Fibroblast of gingiva (primary cell): ENCODE measurements at regions not wholly inside any gene's neighbourhood (a gene's known extent, or its start where the extent isn't known, plus 50 kb on each side); places are given as distances from the start of the nearest gene placed in this dataset.
"Not testable (repeated sequence)": the region's sequence is repeated elsewhere in the genome, so short reads cannot be mapped to it uniquely, and the experiment has no call there.

Source experiments
- DNase-seq: peaks from one replicate; pipeline ENCODE4 v3.0.0-alpha.2; 2011; ENCODE audit warnings: low read depth

GRCh38 chr1:60809204-60809980, 273.0 kb upstream of the NFIA start:
- no peak for DNase-seq

DNA sequence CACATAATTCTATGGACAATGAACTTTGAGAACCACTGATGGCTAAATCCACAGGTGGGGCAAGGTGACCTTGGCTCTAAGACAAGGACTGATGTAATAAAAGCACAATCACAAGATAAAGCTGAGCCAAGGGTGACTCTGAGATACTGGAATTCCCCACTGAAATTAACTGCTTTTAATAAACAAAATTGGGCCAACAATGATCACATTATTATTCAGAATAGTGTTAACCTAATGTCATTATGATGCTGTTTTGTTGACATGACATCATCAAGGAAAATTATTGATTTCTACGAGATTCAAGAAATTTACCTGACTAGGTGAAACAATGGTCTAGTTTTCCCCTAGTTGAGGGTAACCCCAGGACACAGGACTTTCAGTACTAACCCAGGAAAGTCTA, 273.7 kb upstream of the NFIA start:
- no peak for DNase-seq

DNA sequence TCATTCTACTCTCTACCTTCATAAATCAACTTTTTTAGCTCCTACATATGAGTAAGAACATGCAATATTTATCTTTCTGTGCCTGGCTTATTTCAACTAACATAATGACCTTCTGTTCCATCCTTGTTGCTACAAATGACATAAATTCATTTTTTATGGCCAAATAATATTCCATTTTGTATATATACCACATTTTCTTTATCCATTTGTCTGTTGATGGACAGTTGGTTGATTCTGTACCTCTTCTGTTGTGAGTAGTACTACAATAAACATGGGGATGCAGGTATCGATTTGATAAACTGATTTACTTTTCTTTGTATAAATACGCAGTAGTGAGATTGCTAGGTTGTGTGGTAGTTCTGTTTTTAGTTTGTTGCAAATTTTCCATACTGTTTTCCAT, 279.5 kb upstream of the NFIA start:
- DNase-seq, result no peak

DNA sequence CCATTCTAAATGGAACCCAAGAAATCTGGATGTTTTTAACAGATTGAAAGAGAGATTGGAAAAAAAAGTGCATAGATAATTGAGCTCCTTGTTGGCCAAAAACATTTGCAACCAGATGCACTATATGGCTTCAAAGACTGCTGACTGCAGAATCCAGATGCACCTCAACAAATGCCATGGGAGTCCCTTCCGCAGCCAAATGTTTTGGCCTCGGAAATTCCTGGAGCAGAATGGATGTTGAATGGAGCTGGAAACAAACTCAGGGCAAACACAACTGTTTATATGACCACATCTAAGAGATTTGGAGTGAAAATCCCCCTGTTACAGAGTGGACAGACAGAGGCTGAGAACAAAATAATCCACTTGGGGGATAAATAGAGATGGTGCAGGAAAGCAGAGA, 285.0 kb upstream of the NFIA start:
- no peak for DNase-seq

GRCh38 chr1:60791226-60791625, 291.1 kb upstream of the NFIA start:
- DNase-seq, result no peak

GRCh38 chr1:60773099-60773498, 309.3 kb upstream of the NFIA start:
- not testable (repeated sequence) for DNase-seq

DNA sequence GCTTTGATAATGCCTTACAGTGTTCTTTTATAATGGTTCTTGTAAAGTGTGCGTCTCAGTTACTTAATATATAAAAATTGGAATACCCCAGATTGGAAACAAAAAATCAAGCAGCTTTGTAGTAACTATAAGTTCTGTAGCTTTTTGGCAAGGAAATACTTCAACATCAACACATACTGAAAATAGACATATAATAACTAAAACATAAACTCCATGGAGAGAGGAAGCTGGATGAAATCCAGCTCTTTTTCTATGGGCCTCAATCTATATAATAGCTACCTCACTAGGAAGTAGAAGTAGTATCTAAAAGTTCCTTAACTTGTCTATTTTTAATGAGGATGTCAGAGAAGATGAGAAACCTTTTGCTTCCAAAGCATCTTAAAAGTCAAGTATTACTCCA, 313.3 kb upstream of the NFIA start:
- DNase-seq, result no peak

DNA sequence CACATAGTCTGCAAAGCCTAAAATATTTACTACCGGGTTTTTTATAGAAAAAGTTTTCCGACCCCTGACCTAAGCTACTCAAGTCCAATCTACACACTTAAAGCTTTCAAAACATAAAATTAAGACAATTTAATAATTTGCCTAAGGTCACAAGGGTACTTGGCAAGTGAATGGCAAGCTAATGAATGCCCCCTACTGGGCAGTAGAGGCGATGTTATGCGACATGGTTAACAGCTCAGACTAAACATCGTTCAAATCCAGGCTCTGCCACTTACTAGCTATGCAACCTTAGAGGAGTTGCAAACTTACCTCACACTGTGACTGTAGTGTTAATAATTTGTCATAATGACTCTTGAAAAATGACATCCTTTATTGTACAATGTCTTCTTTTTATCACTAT, 317.2 kb upstream of the NFIA start:
- DNase-seq, result peak; percentile 23

GRCh38 chr1:60764489-60764888, 317.9 kb upstream of the NFIA start:
- DNase-seq, result no peak

DNA sequence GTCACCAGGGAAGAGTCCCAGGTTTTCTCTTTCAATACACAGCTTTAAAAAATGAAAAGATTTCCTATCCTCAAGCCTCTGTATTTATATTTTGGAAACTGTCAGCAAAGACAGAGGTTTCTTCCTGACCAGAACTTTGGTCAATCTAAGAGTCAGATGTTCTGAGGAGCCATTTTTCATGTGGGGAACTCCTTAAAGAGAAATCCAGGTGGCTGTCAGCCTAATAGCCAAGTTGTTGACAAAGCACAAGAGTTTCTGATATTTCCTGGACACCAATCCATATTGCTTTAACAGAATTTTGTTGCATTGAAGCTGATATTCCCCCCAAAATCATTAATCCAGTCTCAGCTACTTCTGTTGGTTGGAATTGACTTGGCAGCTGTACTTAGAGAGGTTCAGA, 318.6 kb upstream of the NFIA start:
- no peak for DNase-seq

DNA sequence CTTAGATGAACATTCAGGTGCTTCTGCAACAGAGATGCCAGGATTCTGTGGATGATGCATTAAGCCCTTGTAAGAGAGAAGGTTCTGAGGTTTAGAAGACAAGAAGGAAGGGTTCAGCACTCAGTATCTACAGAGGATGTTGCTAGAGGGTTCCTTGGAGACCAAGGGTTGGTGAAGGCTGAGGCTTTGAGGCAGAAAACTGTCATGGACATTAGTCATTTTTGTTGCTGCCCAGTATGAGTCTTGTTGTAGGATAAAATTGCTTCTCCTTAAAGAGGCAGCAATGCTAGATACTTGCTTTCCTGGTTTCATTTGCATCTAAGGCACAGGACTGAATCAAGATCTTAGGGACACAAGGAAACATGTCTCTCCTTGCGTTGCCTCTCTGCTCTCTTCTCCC, 319.4 kb upstream of the NFIA start:
- no peak for DNase-seq

- DNase-seq, result peak; percentile 52
Observed at GRCh38 chr1:60762176-60762575, 320.2 kb upstream of the NFIA start.

DNA sequence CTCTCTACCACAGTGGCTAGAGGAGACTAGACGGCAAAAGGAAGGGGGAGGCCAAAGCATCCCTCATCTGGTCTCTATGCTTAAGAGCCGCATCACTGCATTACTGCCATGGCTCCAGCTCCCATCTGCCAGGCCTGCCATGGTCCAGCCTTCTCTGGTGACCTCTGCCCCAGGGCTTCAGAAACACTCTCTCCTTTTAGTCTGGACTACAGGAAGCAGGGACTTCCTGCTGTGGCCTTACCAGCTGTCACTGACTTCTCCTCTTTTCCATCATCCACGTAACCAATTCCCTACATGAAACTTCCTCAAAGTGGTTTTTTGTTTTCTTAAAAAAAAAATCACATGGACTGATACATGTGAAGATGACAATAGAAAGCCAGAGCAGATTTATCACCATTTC, 323.1 kb upstream of the NFIA start:
- no peak for DNase-seq

GRCh38 chr1:60757485-60757884, 324.9 kb upstream of the NFIA start:
- DNase-seq, result no peak

DNA sequence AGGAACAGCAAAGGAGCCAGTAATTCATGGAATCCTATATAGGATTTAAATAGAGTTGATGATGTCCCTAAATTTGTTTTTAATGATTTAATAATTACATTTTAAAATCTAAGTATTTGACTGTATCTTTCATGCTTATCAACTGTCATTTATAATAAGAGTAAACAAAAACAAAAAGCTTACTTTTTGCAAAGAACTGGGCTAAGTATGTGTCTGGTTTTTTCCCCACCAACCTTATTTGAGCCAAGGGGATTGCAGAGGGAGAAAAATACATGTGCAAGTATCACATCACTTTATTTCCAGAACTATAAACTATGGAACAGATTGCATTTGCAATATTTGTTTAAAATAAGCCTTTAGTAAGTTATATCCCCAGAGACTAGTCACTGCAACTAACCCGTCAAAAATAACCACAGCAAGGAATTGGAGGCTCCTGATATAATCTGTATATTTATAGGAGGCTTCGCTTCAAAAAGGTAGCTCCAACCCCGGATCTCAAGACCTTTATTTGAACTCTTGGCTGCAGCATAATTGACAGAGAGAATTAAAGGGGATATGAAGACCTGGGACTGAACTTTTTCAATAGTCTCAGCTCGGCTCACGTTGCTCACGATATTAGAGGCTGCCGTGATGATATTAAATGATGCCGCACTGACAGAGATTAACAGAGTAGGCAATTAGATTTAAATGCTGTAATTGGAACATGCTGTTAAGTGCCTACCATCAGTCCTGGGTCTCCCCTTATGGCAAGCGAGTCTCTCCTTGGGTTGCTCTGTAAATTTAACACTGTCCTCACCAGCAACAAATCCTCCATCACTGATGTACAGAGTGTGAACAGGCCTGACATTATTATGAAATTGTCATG, 329.1 kb upstream of the NFIA start:
- DNase-seq, result no peak

GRCh38 chr1:60751306-60751705, 331.1 kb upstream of the NFIA start:
- no peak for DNase-seq

- no peak for DNase-seq
Observed at GRCh38 chr1:60747353-60747752, 335.0 kb upstream of the NFIA start.

GRCh38 chr1:60746278-60746791, 336.0 kb upstream of the NFIA start:
- no peak for DNase-seq

GRCh38 chr1:60745484-60745883, 336.9 kb upstream of the NFIA start:
- DNase-seq, result no peak

DNA sequence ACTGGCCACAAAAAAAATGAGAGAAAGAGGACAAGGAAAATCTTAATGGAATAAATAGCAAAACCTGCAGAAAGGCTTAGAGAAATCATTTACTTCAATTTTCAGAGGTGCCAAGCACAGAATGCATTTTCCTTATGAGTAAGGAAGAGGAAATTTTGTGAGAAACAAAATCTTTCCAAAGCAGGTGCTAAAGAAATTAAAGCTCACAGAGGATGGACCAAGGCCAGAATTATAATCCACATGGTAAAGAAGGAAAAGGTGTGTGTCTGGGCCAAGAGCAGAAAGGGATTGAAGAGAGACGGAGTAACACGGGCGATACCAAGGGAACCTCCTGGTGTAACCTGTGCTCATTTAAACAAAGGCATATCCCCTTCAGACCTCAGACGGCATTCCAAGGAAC, 340.0 kb upstream of the NFIA start:
- no peak for DNase-seq

DNA sequence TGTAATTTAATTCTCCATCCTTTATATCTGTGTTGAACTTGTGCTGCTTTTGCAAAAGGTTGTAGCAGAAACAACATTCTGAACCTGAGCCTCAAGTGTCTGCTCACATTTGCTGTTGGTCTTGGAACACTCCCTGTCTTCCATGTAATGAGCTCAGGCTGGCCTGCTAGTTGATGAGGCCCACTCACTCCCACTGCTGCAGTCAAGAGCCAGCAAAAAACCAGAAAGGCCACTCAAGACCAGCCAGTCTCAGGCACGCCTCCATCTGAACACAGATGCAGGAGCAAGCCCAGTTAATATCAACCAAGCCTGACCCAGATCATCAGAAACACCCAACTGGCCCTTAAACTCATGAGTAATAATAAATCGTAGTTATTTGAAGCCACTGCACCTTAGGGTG, 342.2 kb upstream of the NFIA start:
- no peak for DNase-seq

DNA sequence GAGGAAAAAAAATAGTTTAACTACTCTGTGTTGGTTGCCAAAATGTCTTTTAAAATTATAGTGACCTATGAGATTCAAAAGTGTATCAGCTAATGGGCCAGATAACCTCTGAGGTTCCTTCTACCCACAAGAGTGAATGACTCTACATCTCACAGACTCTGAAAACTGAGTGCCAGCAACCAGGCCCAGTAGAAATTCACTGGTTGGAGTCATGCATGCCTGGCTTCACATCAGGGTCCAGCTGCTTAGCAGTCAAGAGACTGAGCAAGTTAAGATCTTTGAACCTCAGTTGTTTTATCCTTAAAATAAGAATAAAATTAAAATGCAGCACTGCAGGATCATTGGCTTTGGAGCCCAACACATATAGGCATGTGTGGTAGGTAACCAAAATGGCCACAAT, 342.6 kb upstream of the NFIA start:
- DNase-seq, result no peak

GRCh38 chr1:60732977-60733401, 349.4 kb upstream of the NFIA start:
- no peak for DNase-seq
